HG02981 (cell line): ENCODE measurements at regions not wholly inside any gene's neighbourhood (a gene's known extent, or its start where the extent isn't known, plus 50 kb on each side); places are given as distances from the start of the nearest gene placed in this dataset.
"Not testable (repeated sequence)": the region's sequence is repeated elsewhere in the genome, so short reads cannot be mapped to it uniquely, and the experiment has no call there.

Source experiments
- ATAC-seq: cut with Tn5 transposase; IDR thresholded peaks from one replicate; pipeline ENCODE4 v1.9.1; 2021; ENCODE audit warnings: mild to moderate bottlenecking, moderate library complexity; ENCODE audit not compliant: unreplicated experiment

- ATAC-seq = no peak
These were observed 426.7 kb upstream of the ARX start for GRCh38 chrX:25442499-25442898.

GRCh38 chrX:25433307-25433706 lies 417.5 kb upstream of the ARX start:
- no peak for ATAC-seq

GRCh38 chrX:25432396-25432795 lies 416.6 kb upstream of the ARX start:
- no peak for ATAC-seq

GRCh38 chrX:25427873-25428555 lies 412.2 kb upstream of the ARX start:
- no peak for ATAC-seq

GRCh38 chrX:25404163-25404562 lies 388.4 kb upstream of the ARX start:
- ATAC-seq = not testable (repeated sequence)

- ATAC-seq = no peak
These were observed 373.5 kb upstream of the ARX start for GRCh38 chrX:25389266-25389665.

GRCh38 chrX:25383196-25383595 lies 367.4 kb upstream of the ARX start:
- no peak for ATAC-seq

- ATAC-seq = no peak
These were observed 340.7 kb upstream of the ARX start for GRCh38 chrX:25356456-25356855.

GRCh38 chrX:25344161-25344936 lies 328.6 kb upstream of the ARX start:
- ATAC-seq = no peak

- ATAC-seq = no peak
These were observed 327.3 kb upstream of the ARX start for GRCh38 chrX:25343060-25343459.

GRCh38 chrX:25337841-25338240 lies 322.1 kb upstream of the ARX start:
- ATAC-seq = no peak

GRCh38 chrX:25300994-25301393 lies 285.2 kb upstream of the ARX start:
- ATAC-seq = no peak

- peak; percentile 73 for ATAC-seq
These were observed 281.1 kb upstream of the ARX start for GRCh38 chrX:25296850-25297249.

GRCh38 chrX:25295466-25295865 lies 279.7 kb upstream of the ARX start:
- no peak for ATAC-seq

GRCh38 chrX:25290132-25290531 lies 274.4 kb upstream of the ARX start:
- no peak for ATAC-seq

GRCh38 chrX:25288676-25289075 lies 272.9 kb upstream of the ARX start:
- no peak for ATAC-seq

- ATAC-seq = no peak
These were observed 271.8 kb upstream of the ARX start for GRCh38 chrX:25287521-25287920.

- no peak for ATAC-seq
These were observed 269.8 kb upstream of the ARX start for GRCh38 chrX:25285598-25285997.

GRCh38 chrX:25279510-25279909 lies 263.7 kb upstream of the ARX start:
- ATAC-seq = no peak

- no peak for ATAC-seq
These were observed 262.6 kb upstream of the ARX start for GRCh38 chrX:25278341-25278740.

- no peak for ATAC-seq
These were observed 261.8 kb upstream of the ARX start for GRCh38 chrX:25277574-25277973.

- no peak for ATAC-seq
These were observed 259.4 kb upstream of the ARX start for GRCh38 chrX:25275159-25275558.

- ATAC-seq = no peak
These were observed 225.7 kb upstream of the ARX start for GRCh38 chrX:25241461-25241860.
